Endothelial cell of umbilical vein (primary cell): ENCODE measurements at regions not wholly inside any gene's neighbourhood (a gene's known extent, or its start where the extent isn't known, plus 50 kb on each side); places are given as distances from the start of the nearest gene placed in this dataset.

Experiments
- EZH2 ChIP-seq: IDR thresholded peaks from 2 replicates; pipeline ENCODE4 v1.6.1; 2012; ENCODE audit warnings: borderline replicate concordance, low read depth, mild to moderate bottlenecking, moderate library complexity, low read length, inconsistent platforms; ENCODE audit not compliant: severe bottlenecking
- POLR2A ChIP-seq: IDR thresholded peaks from 2 replicates; pipeline ENCODE4 v1.6.1; 2012; ENCODE audit warnings: low read depth, mild to moderate bottlenecking, control low read depth, low read length

GRCh38 chr2:122191331-122191730 lies 435.9 kb downstream of the TSN start:
- TF ChIP-seq POLR2A: no peak
- TF ChIP-seq EZH2: no peak
